SHP77 treated with DMSO at 0.1 percent for 48 hours (cell line): ENCODE measurements at regions not wholly inside any gene's neighbourhood (a gene's known extent, or its start where the extent isn't known, plus 50 kb on each side); places are given as distances from the start of the nearest gene placed in this dataset.

ENCODE experiments used
- DNase-seq: peaks from one replicate; lab custom pipeline; 2025; lab: John Stamatoyannopoulos, UW

GRCh38 chr13:44274771-44275205 is 98.8 kb upstream of the SERP2 start:
- DNase-seq = no peak

- DNase-seq = no peak
Measured at GRCh38 chr13:44275381-44275780, 98.2 kb upstream of the SERP2 start.

- no peak for DNase-seq
Measured at GRCh38 chr13:44276061-44276460, 97.6 kb upstream of the SERP2 start.

GRCh38 chr13:44277459-44277858 is 96.2 kb upstream of the SERP2 start:
- DNase-seq = no peak

- DNase-seq = no peak
Measured at GRCh38 chr13:44278166-44278565, 95.5 kb upstream of the SERP2 start.

GRCh38 chr13:44280456-44280855 is 93.2 kb upstream of the SERP2 start:
- DNase-seq = no peak

DNA sequence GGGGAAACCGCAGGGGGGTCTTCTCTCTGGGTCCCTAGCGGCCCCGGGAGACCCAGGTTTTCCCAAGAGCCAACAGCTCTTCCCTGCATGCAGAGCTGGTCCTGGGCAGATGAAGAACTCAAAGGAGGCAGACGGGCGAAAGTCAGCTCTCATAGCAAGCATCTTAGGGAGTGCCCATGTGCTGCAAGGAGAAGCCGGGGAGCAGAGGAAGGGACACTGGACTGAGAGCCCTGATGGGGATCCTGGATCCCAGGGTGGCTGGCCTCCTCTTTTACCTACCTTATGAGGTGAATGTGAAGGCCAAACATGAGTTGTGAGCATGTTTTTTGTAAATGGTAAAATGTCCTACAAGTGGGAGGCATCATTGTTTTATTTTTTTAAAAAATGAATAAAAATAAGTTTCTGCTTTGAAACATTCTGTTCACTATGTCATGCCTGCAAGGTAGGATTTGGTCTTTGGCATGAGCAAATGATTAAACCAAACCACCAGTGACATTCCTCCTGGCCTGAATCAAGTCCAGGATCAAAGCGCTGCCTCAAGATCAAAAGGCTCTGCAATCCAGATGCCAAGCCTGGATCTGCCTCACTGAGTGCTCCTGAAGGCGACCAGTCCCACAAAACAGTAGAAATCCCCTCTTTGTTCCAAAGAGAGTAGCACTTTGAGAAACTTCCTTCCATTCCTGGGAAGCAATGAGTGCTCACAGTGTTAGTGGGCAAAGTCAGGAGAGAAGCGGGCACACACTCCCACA is 92.2 kb upstream of the SERP2 start:
- no peak for DNase-seq

- no peak for DNase-seq
Measured at GRCh38 chr13:44283600-44283999, 90.0 kb upstream of the SERP2 start.

DNA sequence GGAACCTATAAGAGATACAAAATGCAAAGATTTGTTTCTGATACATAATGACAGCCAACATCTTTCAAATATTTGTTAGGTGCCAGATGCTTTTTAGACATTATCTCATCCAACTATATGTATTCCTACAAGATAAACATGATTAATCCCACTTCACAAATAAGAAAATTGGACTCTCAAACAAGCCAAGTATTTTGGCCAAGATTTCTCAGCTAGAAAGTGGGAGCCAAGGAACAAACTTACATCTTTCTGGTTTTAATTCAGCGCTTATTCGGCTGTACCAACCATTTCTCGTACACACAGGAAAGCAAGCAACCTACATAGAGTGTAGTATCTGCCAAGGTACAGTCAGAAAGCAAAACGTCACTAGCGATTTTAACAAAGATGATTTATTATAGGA is 85.7 kb upstream of the SERP2 start:
- no peak for DNase-seq

GRCh38 chr13:44292545-44292944 is 81.1 kb upstream of the SERP2 start:
- DNase-seq = no peak

GRCh38 chr13:44293374-44293773 is 80.2 kb upstream of the SERP2 start:
- DNase-seq = no peak

GRCh38 chr13:44293908-44294735 is 79.5 kb upstream of the SERP2 start:
- DNase-seq = no peak

GRCh38 chr13:44294876-44295275 is 78.7 kb upstream of the SERP2 start:
- DNase-seq = no peak

- DNase-seq = no peak
Measured at GRCh38 chr13:44296856-44297255, 76.8 kb upstream of the SERP2 start.

GRCh38 chr13:44298314-44298713 is 75.3 kb upstream of the SERP2 start:
- DNase-seq = no peak

DNA sequence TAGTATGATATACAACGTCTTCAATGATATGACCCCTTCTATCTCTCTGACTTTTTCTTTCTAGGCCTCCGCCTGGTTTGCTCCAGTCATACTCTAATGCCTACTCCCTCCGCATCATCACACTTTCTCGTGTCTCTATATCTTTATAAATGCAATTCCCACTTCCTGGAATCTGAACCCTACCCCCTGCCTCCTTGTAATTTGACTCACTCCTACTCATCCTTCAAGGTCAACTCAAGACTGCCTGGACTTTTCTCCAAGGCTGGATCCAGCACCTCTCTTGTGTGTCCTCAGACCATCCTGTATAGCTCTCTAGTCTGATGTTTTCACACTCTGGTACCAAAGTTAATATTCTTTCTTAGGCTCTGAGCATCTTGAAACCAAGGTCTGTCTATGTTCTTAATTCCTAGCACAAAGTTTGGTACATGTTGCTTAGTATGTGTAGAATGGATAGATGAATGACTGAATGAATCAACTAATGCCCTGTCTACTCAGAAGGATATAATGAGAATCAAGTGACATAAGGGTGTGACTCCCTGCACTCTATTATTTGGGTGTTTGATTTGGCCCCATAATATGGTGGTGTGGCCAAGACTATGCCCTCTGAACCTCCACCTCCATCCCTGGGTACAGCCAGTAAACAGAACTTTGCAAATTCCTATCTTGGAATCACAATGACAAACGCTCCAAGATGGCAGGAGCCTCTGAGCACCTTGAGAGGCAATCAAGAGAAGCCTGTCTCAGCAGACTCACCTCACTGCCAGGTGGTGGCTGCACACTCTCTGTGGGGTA is 74.3 kb upstream of the SERP2 start:
- DNase-seq = no peak

DNA sequence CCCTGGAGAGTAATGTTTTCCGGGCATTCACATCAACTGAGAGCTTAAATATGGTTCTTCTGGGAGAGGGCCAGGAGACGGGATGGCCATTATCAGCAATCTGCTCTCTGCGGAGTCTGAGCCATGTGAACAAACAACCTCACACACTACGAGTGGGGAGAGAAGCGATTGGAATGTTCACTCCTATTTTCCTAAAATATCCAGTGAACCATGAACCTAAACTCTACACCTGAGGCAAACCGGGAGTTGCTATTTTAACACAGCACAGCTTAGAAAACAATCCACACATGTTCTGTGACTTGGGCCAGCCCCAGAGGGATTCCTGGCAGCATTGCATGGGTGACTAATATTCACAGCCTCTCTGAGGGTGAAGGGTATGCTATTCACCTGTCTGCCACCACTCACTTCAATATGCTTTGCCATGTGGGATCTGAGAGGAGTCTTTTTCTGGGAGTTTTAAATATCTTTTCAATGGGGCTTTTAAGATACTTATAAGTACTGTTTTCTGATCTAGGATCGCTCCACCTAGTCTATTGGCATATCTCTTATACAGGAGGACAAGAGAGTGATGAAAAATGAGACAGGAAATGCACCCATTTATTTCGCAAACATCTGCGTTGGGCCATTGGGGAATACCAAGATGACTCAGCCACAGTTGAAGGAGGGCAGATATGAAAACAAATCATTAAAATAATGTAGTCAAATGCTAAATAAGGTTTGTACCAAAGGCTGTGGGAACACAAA is 72.6 kb upstream of the SERP2 start:
- peak; percentile 61 for DNase-seq

GRCh38 chr13:44301639-44302015 is 72.0 kb upstream of the SERP2 start:
- no peak for DNase-seq

- DNase-seq = no peak
Measured at GRCh38 chr13:44302233-44302632, 71.4 kb upstream of the SERP2 start.

GRCh38 chr13:44302940-44303575 is 70.6 kb upstream of the SERP2 start:
- no peak for DNase-seq

GRCh38 chr13:44303681-44304432 is 69.8 kb upstream of the SERP2 start:
- no peak for DNase-seq
